IMR-90 (cell line): ENCODE measurements at regions not wholly inside any gene's neighbourhood (a gene's known extent, or its start where the extent isn't known, plus 50 kb on each side); places are given as distances from the start of the nearest gene placed in this dataset.

ENCODE experiments used
- ATAC-seq: fragments of 200-7000 bp; cut with Tn5 transposase; 2 replicates; pipeline ENCODE4 v1.9.1; 2020; ENCODE audit warnings: low read depth, mild to moderate bottlenecking, moderate library complexity
- BruUV-seq: library from RNA; stranded (reverse); fragments of 400-500 nt; replicated peaks from 2 replicates; lab custom pipeline; 2021; lab: Mats Ljungman, UMichigan
- CTCF ChIA-PET: fragments of 300-600 bp; formaldehyde crosslinking; extraction: SDS; loops from one replicate; lab custom pipeline; 2021; ENCODE audit warnings: antibody characterized with exemption; lab: Yijun Ruan, JAX
- POLR2A ChIA-PET: fragments of 300-600 bp; sonication (Branson Sonifier 250); formaldehyde crosslinking; loops from one replicate; lab custom pipeline; 2022; ENCODE audit warnings: antibody characterized with exemption; ENCODE audit not compliant: unreplicated experiment; lab: Charles Lee
- DNase-seq: peaks from one replicate; pipeline ENCODE4 v3.0.0; 2013
- H2AFZ ChIP-seq: replicated peaks from 2 replicates; pipeline ENCODE3; 2013; ENCODE audit warnings: low read length, mild to moderate bottlenecking; ENCODE audit not compliant: poor library complexity
- H2AK5ac ChIP-seq: 2 replicates; pipeline ENCODE4 v1.6.1; 2013; ENCODE audit warnings: low read depth, low read length, inconsistent platforms
- H2AK9ac ChIP-seq: replicated peaks from 2 replicates; pipeline ENCODE3; 2013; ENCODE audit warnings: mild to moderate bottlenecking, low read depth, low read length, moderate library complexity; ENCODE audit not compliant: poor library complexity
- H2BK120ac ChIP-seq: 2 replicates; pipeline ENCODE4 v1.6.1; 2013; ENCODE audit warnings: low read depth, low read length, inconsistent platforms
- H2BK15ac ChIP-seq: 3 replicates; pipeline ENCODE4 v1.6.1; 2013; ENCODE audit warnings: low read depth, low read length, inconsistent platforms
- H2BK20ac ChIP-seq: 2 replicates; pipeline ENCODE4 v1.6.1; 2013; ENCODE audit warnings: low read depth, mild to moderate bottlenecking, inconsistent platforms, low read length, moderate library complexity
- H2BK5ac ChIP-seq: 2 replicates; pipeline ENCODE4 v1.6.1; 2013; ENCODE audit warnings: mild to moderate bottlenecking, low read depth, low read length, inconsistent platforms; ENCODE audit not compliant: poor library complexity, severe bottlenecking
- H3K14ac ChIP-seq: replicated peaks from 2 replicates; pipeline ENCODE4 v1.6.1; 2013; ENCODE audit warnings: low read depth, low read length, inconsistent platforms
- H3K18ac ChIP-seq: 2 replicates; pipeline ENCODE4 v1.6.1; 2013; ENCODE audit warnings: low read depth, low read length, control low read depth
- H3K23ac ChIP-seq: 2 replicates; pipeline ENCODE4 v1.6.1; 2013; ENCODE audit warnings: low read depth, low read length, inconsistent platforms
- H3K27ac ChIP-seq: 2 replicates; pipeline ENCODE4 v1.5.1; 2013; ENCODE audit warnings: mild to moderate bottlenecking, control low read depth, low read length; ENCODE audit not compliant: insufficient read depth
- H3K27me3 ChIP-seq: 2 replicates; pipeline ENCODE4 v1.6.1; 2013; ENCODE audit warnings: low read length; ENCODE audit not compliant: control insufficient read depth, insufficient read depth
- H3K36me3 ChIP-seq: 2 replicates; pipeline ENCODE4 v1.6.1; 2013; ENCODE audit warnings: low read length, mixed read lengths; ENCODE audit not compliant: control insufficient read depth, insufficient read depth
- H3K4ac ChIP-seq: 2 replicates; pipeline ENCODE4 v1.6.1; 2013; ENCODE audit warnings: low read depth, low read length, inconsistent platforms
- H3K4me1 ChIP-seq: 2 replicates; pipeline ENCODE4 v1.6.1; 2013; ENCODE audit warnings: low read length, mixed read lengths; ENCODE audit not compliant: control insufficient read depth, insufficient read depth
- H3K4me2 ChIP-seq: 2 replicates; pipeline ENCODE4 v1.6.1; 2013; ENCODE audit warnings: low read depth, mild to moderate bottlenecking, control low read depth, low read length, moderate library complexity
- H3K4me3 ChIP-seq: 2 replicates; pipeline ENCODE4 v1.5.1; 2013; ENCODE audit warnings: low read depth, mild to moderate bottlenecking, control low read depth, low read length, moderate library complexity; ENCODE audit not compliant: insufficient read depth
- H3K56ac ChIP-seq: 2 replicates; pipeline ENCODE4 v1.6.1; 2013; ENCODE audit warnings: low read length, inconsistent platforms; ENCODE audit not compliant: insufficient read depth; ENCODE audit errors: extremely low read depth
- H3K79me1 ChIP-seq, 2 experiments: 2 replicates each; pipeline ENCODE4 v1.6.1; 2013; ENCODE audit warnings: low read length in 2 of 2, inconsistent platforms in 1 of 2, low read depth in 1 of 2
- H3K9ac ChIP-seq: 2 replicates; pipeline ENCODE4 v1.6.1; 2013; ENCODE audit warnings: low read depth, low read length, control low read depth
- H3K9me1 ChIP-seq: 2 replicates; pipeline ENCODE4 v1.6.1; 2013; ENCODE audit warnings: low read length, inconsistent platforms; ENCODE audit not compliant: insufficient read depth
- H3K9me3 ChIP-seq: 2 replicates; pipeline ENCODE4 v1.6.1; 2013; ENCODE audit warnings: low read length; ENCODE audit not compliant: control insufficient read depth, insufficient read depth
- H4K20me1 ChIP-seq: 2 replicates; pipeline ENCODE4 v1.6.1; 2013; ENCODE audit warnings: low read length, inconsistent platforms; ENCODE audit not compliant: insufficient read depth
- H4K5ac ChIP-seq: 2 replicates; pipeline ENCODE4 v1.6.1; 2013; ENCODE audit warnings: mild to moderate bottlenecking, low read depth, low read length, control low read depth
- H4K8ac ChIP-seq, 2 experiments: 2 replicates each; pipeline ENCODE4 v1.6.1; 2013; ENCODE audit warnings: low read depth in 2 of 2, low read length in 2 of 2, control low read depth in 1 of 2, inconsistent platforms in 1 of 2
- H4K91ac ChIP-seq: 2 replicates; pipeline ENCODE4 v1.6.1; 2013; ENCODE audit warnings: low read depth, low read length, inconsistent platforms; ENCODE audit not compliant: insufficient read depth
- BHLHE40 ChIP-seq: fragments of 150-350 bp; IDR thresholded peaks from 2 replicates; pipeline ENCODE4 v1.6.1; 2016; ENCODE audit warnings: mild to moderate bottlenecking, low read depth, low read length
- WGBS, 2 experiments: methylation state at CpG; one replicate each; pipeline versions ENCODE4 v1.1.5 to v1.1.7; 2013; ENCODE audit warnings: missing lambda C conversion rate in 2 of 2; ENCODE audit not compliant: insufficient read length in 1 of 2; ENCODE audit errors: extremely low coverage in 2 of 2; 5-methylcytosine and 5-hydroxymethylcytosine counted together
- dilution Hi-C: fragments of 300-500 bp; cut with HindIII; formaldehyde crosslinking; loops from one replicate; pipeline ENCODE4 v1.14.3; 2018; ENCODE audit warnings: low sequenced_read_pairs; ENCODE audit not compliant: unreplicated experiment
- in situ Hi-C: fragments of 300-500 bp; cut with MboI; formaldehyde crosslinking; loops from 3 replicates; pipeline ENCODE4 v1.14.3; 2019; ENCODE audit warnings: low sequenced_read_pairs, inconsistent platforms, mixed read lengths
- intact Hi-C: fragments of 100-400 bp; cut with micrococcal nuclease; formaldehyde crosslinking; loops from 2 replicates; pipeline ENCODE4 v1.10.0; 2022

DNA sequence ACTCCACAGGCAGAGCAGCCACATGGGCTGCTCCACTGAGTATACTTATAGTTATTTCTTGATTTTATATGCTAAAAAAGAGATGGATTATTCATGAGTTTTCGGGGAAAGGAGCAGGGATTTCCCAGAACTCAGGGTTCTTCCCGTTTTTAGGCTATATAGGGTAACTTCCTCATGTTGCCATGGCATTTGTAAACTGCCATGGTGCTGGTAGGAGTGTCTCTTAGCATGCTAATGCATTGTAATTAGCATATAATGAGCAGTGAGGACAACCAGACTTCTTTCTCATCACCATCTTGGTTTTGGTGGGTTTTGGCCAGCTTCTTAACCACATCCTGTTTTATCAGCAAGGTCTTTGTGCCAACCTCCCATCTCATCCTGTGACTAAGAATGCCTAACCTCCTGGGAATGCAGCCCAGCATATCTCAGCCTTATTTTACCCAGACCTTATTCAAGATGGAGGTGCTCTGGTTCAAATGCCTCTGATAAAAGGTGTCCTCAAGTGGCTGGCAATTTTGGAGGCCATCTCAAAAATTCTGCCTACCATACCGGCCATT lies 213.0 kb upstream of the VEGFC start:
- peak overlapping the region; percentile 21; the same call in 1 of the 2 replicates for H4K5ac ChIP-seq
- peak overlapping the region; percentile 77 for H4K91ac ChIP-seq
- POLR2A ChIA-PET, result no interaction called here
- in situ Hi-C loops (no loop called here), dilution Hi-C loops (no loop called here), intact Hi-C loops (no loop called here)
- CTCF ChIA-PET, result interaction anchor here (0.6 kb wide), 1 partner anchor 203 kb away, joined by 5 read pairs; no protein-coding TSS in a partner anchor
- no CpG with 5 or more reads among the region's 3 CpGs for WGBS, 2 experiments
- peak overlapping the region; percentile 93 for H2BK5ac ChIP-seq
- DNase-seq, result peak; percentile 84
- peak overlapping the region; percentile 38; the same call in 1 of the 2 replicates for H3K4ac ChIP-seq
- peaks cover 3% of the 10 kb centered on the region; the same call in 1 of the 2 replicates for H3K9me1 ChIP-seq
- H2AK5ac ChIP-seq, result peak overlapping the region; percentile 43; the same call in 1 of the 2 replicates
- H3K36me3 ChIP-seq, result no peaks in the 10 kb centered on the region
- H2AK9ac ChIP-seq, result no peak overlapping the region
- H3K9me3 ChIP-seq, result no peaks in the 10 kb centered on the region; the same call in 1 of the 2 replicates
- peak overlapping the region; percentile 59 to 83; a peak in 2 of 4 replicates for H4K8ac ChIP-seq
- H3K56ac ChIP-seq, result no peak overlapping the region
- peak overlapping the region; percentile 84; the same call in 1 of the 2 replicates for H2BK120ac ChIP-seq
- peak; percentile 55 for ATAC-seq
- H4K20me1 ChIP-seq, result no peaks in the 10 kb centered on the region
- H3K4me1 ChIP-seq, result peaks cover 17% of the 10 kb centered on the region
- no peak overlapping the region; the same call in 1 of the 2 replicates for H3K27ac ChIP-seq
- peak overlapping the region; percentile 77; the same call in 1 of the 3 replicates for H2BK15ac ChIP-seq
- peak overlapping the region; percentile 57 for H3K14ac ChIP-seq
- no peak overlapping the region for H3K9ac ChIP-seq
- no peak overlapping the region; the same call in 1 of the 2 replicates for H3K23ac ChIP-seq
- no peaks in the 10 kb centered on the region for H3K27me3 ChIP-seq
- peak overlapping the region; percentile 73 for H2BK20ac ChIP-seq
- no peak for TF ChIP-seq BHLHE40
- peak overlapping the region; percentile 71; the same call in 1 of the 2 replicates for H3K18ac ChIP-seq
- 0 out of 4 replicates have a peak, but pooled peaks cover 3 to 4% of the 10 kb centered on the region in 2 experiments for H3K79me1 ChIP-seq
- H3K4me3 ChIP-seq, result no peak overlapping the region
- no TSS peak for BruUV-seq
- no peak overlapping the region for H2AFZ ChIP-seq
- H3K4me2 ChIP-seq, result no peak overlapping the region
